ENCODE measurements at regions not wholly inside any gene's neighbourhood (a gene's known extent, or its start where the extent isn't known, plus 50 kb on each side); places are given as distances from the start of the nearest gene placed in this dataset.

GRCh38 chr10:3972460-3973301 is 187.7 kb upstream of the KLF6 start:
- Histone ChIP-seq H3K79me2 (ENCODE audit: insufficient read depth) (no peaks in the 10 kb centered on the region), H3K9me3 (ENCODE audit: low read depth) (no peaks in the 10 kb centered on the region), H2AFZ (peak overlapping the region; percentile 80), H3K36me3 (ENCODE audit: low read depth) (no peaks in the 10 kb centered on the region), H3K27ac (peak overlapping the region; percentile 15), H3K4me1 (ENCODE audit: insufficient read depth) (peaks cover 14% of the 10 kb centered on the region), H3K4me3 (0 out of 2 replicates have a peak overlapping the region, but pooled peaks have one; percentile 10), H4K20me1 (ENCODE audit: insufficient read depth) (no peaks in the 10 kb centered on the region), H3K4me2 (ENCODE audit: unreplicated experiment) (peak overlapping the region; percentile 24), H3K9ac (peak overlapping the region; percentile 23), H3F3A (ENCODE audit: insufficient read depth) (peaks cover 10% of the 10 kb centered on the region; the same call in 1 of the 2 replicates), H3K9me2 (ENCODE audit: insufficient read depth) (no peaks in the 10 kb centered on the region), H3K27me3 (replicated peaks; ENCODE audit: insufficient read depth) (no peaks in the 10 kb centered on the region)
- in situ Hi-C loops (cut with MboI) = no loop called here
- TF ChIP-seq EZH2 (IDR thresholded peaks at IDR 0.05; ENCODE audit: insufficient read depth, poor library complexity, severe bottlenecking) = no peak
- TF ChIP-seq EZH2phosphoT487 (IDR thresholded peaks at IDR 0.05; ENCODE audit: insufficient read depth, low read depth) = no peak
- 12 to 21% methylated on average over 5 of the region's 5 CpGs for WGBS, 2 experiments (ENCODE audit: low coverage in 1 of 2, low lambda C conversion rate in 2 of 2, missing lambda C conversion rate in 2 of 2)
- DNase-seq = peak; percentile 21

GRCh38 chr10:3971713-3972112 is 186.7 kb upstream of the KLF6 start:
- peaks cover 9% of the 10 kb centered on the region; the same call in 1 of the 2 replicates for H3F3A ChIP-seq (ENCODE audit: insufficient read depth)
- H3K4me3 ChIP-seq = no peak overlapping the region
- WGBS, 2 experiments (ENCODE audit: low coverage in 1 of 2, low lambda C conversion rate in 2 of 2, missing lambda C conversion rate in 2 of 2) = 88 to 91% methylated on average over 6 of the region's 6 CpGs
- H2AFZ ChIP-seq = no peak overlapping the region
- H4K20me1 ChIP-seq (ENCODE audit: insufficient read depth) = no peaks in the 10 kb centered on the region
- DNase-seq = no peak
- H3K27ac ChIP-seq = no peak overlapping the region
- no peaks in the 10 kb centered on the region for H3K9me3 ChIP-seq (ENCODE audit: low read depth)
- no peaks in the 10 kb centered on the region for H3K79me2 ChIP-seq (ENCODE audit: insufficient read depth)
- in situ Hi-C loops (cut with MboI) = no loop called here
- H3K4me1 ChIP-seq (ENCODE audit: insufficient read depth) = peaks cover 14% of the 10 kb centered on the region
- H3K9ac ChIP-seq = no peak overlapping the region
- no peaks in the 10 kb centered on the region for H3K9me2 ChIP-seq (ENCODE audit: insufficient read depth)
- TF ChIP-seq EZH2 (IDR thresholded peaks at IDR 0.05; ENCODE audit: insufficient read depth, poor library complexity, severe bottlenecking) (no peak), EZH2phosphoT487 (IDR thresholded peaks at IDR 0.05; ENCODE audit: insufficient read depth, low read depth) (no peak)
- H3K4me2 ChIP-seq (ENCODE audit: unreplicated experiment) = no peak overlapping the region
- H3K27me3 ChIP-seq (replicated peaks; ENCODE audit: insufficient read depth) = no peaks in the 10 kb centered on the region
- no peaks in the 10 kb centered on the region for H3K36me3 ChIP-seq (ENCODE audit: low read depth)

GRCh38 chr10:3969876-3970666 is 185.1 kb upstream of the KLF6 start:
- WGBS, 2 experiments (ENCODE audit: low coverage in 1 of 2, low lambda C conversion rate in 2 of 2, missing lambda C conversion rate in 2 of 2) = 76 to 78% methylated on average over 8 of the region's 8 CpGs
- Histone ChIP-seq H3K27me3 (replicated peaks; ENCODE audit: insufficient read depth) (no peaks in the 10 kb centered on the region), H3F3A (ENCODE audit: insufficient read depth) (peaks cover 9% of the 10 kb centered on the region; the same call in 1 of the 2 replicates), H3K4me2 (ENCODE audit: unreplicated experiment) (no peak overlapping the region), H3K9me3 (ENCODE audit: low read depth) (no peaks in the 10 kb centered on the region), H3K4me3 (no peak overlapping the region), H3K9ac (no peak overlapping the region), H3K9me2 (ENCODE audit: insufficient read depth) (no peaks in the 10 kb centered on the region), H3K79me2 (ENCODE audit: insufficient read depth) (no peaks in the 10 kb centered on the region), H2AFZ (peak overlapping the region; percentile 5; the same call in 1 of the 2 replicates), H3K4me1 (ENCODE audit: insufficient read depth) (peaks cover 14% of the 10 kb centered on the region), H3K36me3 (ENCODE audit: low read depth) (no peaks in the 10 kb centered on the region), H3K27ac (no peak overlapping the region), H4K20me1 (ENCODE audit: insufficient read depth) (no peaks in the 10 kb centered on the region)
- DNase-seq = no peak
- TF ChIP-seq EZH2 (IDR thresholded peaks at IDR 0.05; ENCODE audit: insufficient read depth, poor library complexity, severe bottlenecking) = no peak
- no peak for TF ChIP-seq EZH2phosphoT487 (IDR thresholded peaks at IDR 0.05; ENCODE audit: insufficient read depth, low read depth)
- in situ Hi-C loops (cut with MboI) = no loop called here

- no peaks in the 10 kb centered on the region for H3K27me3 ChIP-seq (replicated peaks; ENCODE audit: insufficient read depth)
- H3F3A ChIP-seq (ENCODE audit: insufficient read depth) = peaks cover 9% of the 10 kb centered on the region; the same call in 1 of the 2 replicates
- H3K9me3 ChIP-seq (ENCODE audit: low read depth) = no peaks in the 10 kb centered on the region
- no peaks in the 10 kb centered on the region for H3K9me2 ChIP-seq (ENCODE audit: insufficient read depth)
- H3K9ac ChIP-seq = no peak overlapping the region
- 75 to 81% methylated on average over 6 of the region's 6 CpGs for WGBS, 2 experiments (ENCODE audit: low coverage in 1 of 2, low lambda C conversion rate in 2 of 2, missing lambda C conversion rate in 2 of 2)
- H4K20me1 ChIP-seq (ENCODE audit: insufficient read depth) = no peaks in the 10 kb centered on the region
- H3K4me3 ChIP-seq = no peak overlapping the region
- TF ChIP-seq EZH2phosphoT487 (IDR thresholded peaks at IDR 0.05; ENCODE audit: insufficient read depth, low read depth) (no peak), EZH2 (IDR thresholded peaks at IDR 0.05; ENCODE audit: insufficient read depth, poor library complexity, severe bottlenecking) (no peak)
- H3K4me1 ChIP-seq (ENCODE audit: insufficient read depth) = peaks cover 14% of the 10 kb centered on the region
- no peak overlapping the region for H3K4me2 ChIP-seq (ENCODE audit: unreplicated experiment)
- in situ Hi-C loops (cut with MboI) = no loop called here
- no peak for DNase-seq
- H3K79me2 ChIP-seq (ENCODE audit: insufficient read depth) = no peaks in the 10 kb centered on the region
- H2AFZ ChIP-seq = no peak overlapping the region
- H3K36me3 ChIP-seq (ENCODE audit: low read depth) = no peaks in the 10 kb centered on the region
- H3K27ac ChIP-seq = no peak overlapping the region
Observed at GRCh38 chr10:3968727-3969126, 183.7 kb upstream of the KLF6 start.
